GM12878 (cell line): ENCODE measurements at regions not wholly inside any gene's neighbourhood (a gene's known extent, or its start where the extent isn't known, plus 50 kb on each side); places are given as distances from the start of the nearest gene placed in this dataset.

Experiments used
- ATAC-seq: fragments of 200-7000 bp; cut with Tn5 transposase; 3 replicates; pipeline ENCODE4 v1.9.1; 2020; ENCODE audit warnings: mild to moderate bottlenecking, moderate library complexity
- BruUV-seq: library from RNA; stranded (reverse); fragments of 400-500 nt; replicated peaks from 2 replicates; lab custom pipeline; 2021; lab: Mats Ljungman, UMichigan
- CTCF ChIA-PET: fragments of 300-600 bp; sonication (Branson Sonifier 250); formaldehyde crosslinking; extraction: SDS; loops from one replicate; lab custom pipeline; 2021; ENCODE audit warnings: inconsistent platforms; lab: Yijun Ruan, JAX
- POLR2A ChIA-PET: fragments of 350-600 bp; formaldehyde crosslinking; extraction: SDS; loops from one replicate; lab custom pipeline; 2021; ENCODE audit warnings: inconsistent platforms; lab: Charles Lee
- RAD21 ChIA-PET: fragments of 300-600 bp; sonication (Branson Sonifier 250); formaldehyde crosslinking; loops from one replicate; lab custom pipeline; 2023; ENCODE audit warnings: antibody characterized with exemption; ENCODE audit not compliant: unreplicated experiment; lab: Charles Lee
- SMC1A ChIA-PET: fragments of 300-600 bp; sonication (Branson Sonifier 250); formaldehyde crosslinking; loops from one replicate; lab custom pipeline; 2023; ENCODE audit not compliant: unreplicated experiment, uncharacterized antibody; lab: Charles Lee
- DNase-seq: peaks from one replicate; pipeline ENCODE4 v3.0.0-alpha.2; 2011; ENCODE audit warnings: low read depth, low spot score
- FAIRE-seq: peaks from 3 replicates; lab custom pipeline; 2011; peaks lifted over from hg19 to GRCh38; lab: Jason Lieb, UNC
- H2AFZ ChIP-seq: 2 replicates; pipeline ENCODE4 v1.6.0; 2011; ENCODE audit warnings: low read depth, low read length, control low read depth; ENCODE audit not compliant: control insufficient read depth
- H3K27ac ChIP-seq: 2 replicates; pipeline ENCODE4 v1.5.1; 2011; ENCODE audit warnings: control low read depth; ENCODE audit not compliant: control insufficient read depth, insufficient read depth
- H3K27me3 ChIP-seq, 2 experiments: replicated peaks in 1 of 2; 2 replicates each; pipeline versions ENCODE4 v1.6.0 to v1.6.1; 2011; ENCODE audit warnings: low read length in 1 of 2; ENCODE audit not compliant: control insufficient read depth in 2 of 2, insufficient read depth in 2 of 2
- H3K36me3 ChIP-seq, 2 experiments: 2 replicates each; pipeline ENCODE4 v1.5.1; 2011; ENCODE audit warnings: low read length in 1 of 2; ENCODE audit not compliant: control insufficient read depth in 2 of 2, insufficient read depth in 2 of 2
- H3K4me1 ChIP-seq: 2 replicates; pipeline ENCODE4 v1.6.1; 2011; ENCODE audit warnings: mild to moderate bottlenecking, low read length, moderate library complexity, mixed read lengths; ENCODE audit not compliant: control insufficient read depth, insufficient read depth
- H3K4me2 ChIP-seq: 2 replicates; pipeline ENCODE4 v1.6.0; 2011; ENCODE audit warnings: control low read depth; ENCODE audit not compliant: control insufficient read depth, insufficient read depth
- H3K4me3 ChIP-seq: fragments of 200-600 bp; sonication (generic); 2 replicates; pipeline ENCODE4 v1.5.1; 2016
- H3K79me2 ChIP-seq: 2 replicates; pipeline ENCODE4 v1.6.0; 2011; ENCODE audit warnings: low read length; ENCODE audit not compliant: control insufficient read depth, insufficient read depth
- H3K9ac ChIP-seq: 2 replicates; pipeline ENCODE4 v1.8.0; 2011; ENCODE audit warnings: low read length, control low read depth, mixed read lengths; ENCODE audit not compliant: control insufficient read depth, insufficient read depth
- H3K9me3 ChIP-seq: replicated peaks from 3 replicates; pipeline ENCODE4 v1.5.1; 2011; ENCODE audit warnings: mild to moderate bottlenecking, low read length; ENCODE audit not compliant: control insufficient read depth, insufficient read depth
- H4K20me1 ChIP-seq: 2 replicates; pipeline ENCODE4 v1.6.0; 2011; ENCODE audit not compliant: control insufficient read depth, insufficient read depth
- BRCA1 ChIP-seq: IDR thresholded peaks from 2 replicates; pipeline ENCODE4 v1.6.1; 2011; ENCODE audit warnings: low read depth, low read length, improper control_type of control experiment
- NFIC ChIP-seq: IDR thresholded peaks from 2 replicates; pipeline ENCODE4 v1.6.1; 2012; ENCODE audit warnings: low read depth, mild to moderate bottlenecking, inconsistent platforms, low read length, moderate library complexity
- NFYB ChIP-seq: IDR thresholded peaks from 2 replicates; pipeline ENCODE4 v1.6.1; 2011; ENCODE audit warnings: low read depth, mild to moderate bottlenecking, low read length, improper control_type of control experiment, moderate library complexity; ENCODE audit not compliant: insufficient read depth
- PBX3 ChIP-seq: IDR thresholded peaks from 2 replicates; pipeline ENCODE4 v1.6.1; 2011; ENCODE audit warnings: mild to moderate bottlenecking, low read depth, low read length, moderate library complexity; ENCODE audit not compliant: insufficient replicate concordance
- SKIL ChIP-seq: fragments of 450-650 bp; IDR thresholded peaks from 2 replicates; pipeline ENCODE4 v1.6.1; 2017; ENCODE audit warnings: mild to moderate bottlenecking, low read depth, inconsistent platforms; ENCODE audit not compliant: poor library complexity, severe bottlenecking
- TBL1XR1 ChIP-seq: IDR thresholded peaks from 2 replicates; pipeline ENCODE4 v1.6.1; 2012; ENCODE audit warnings: low read depth, low read length, improper control_type of control experiment
- ZNF384 ChIP-seq: IDR thresholded peaks from 2 replicates; pipeline ENCODE4 v1.6.1; 2012; ENCODE audit warnings: low read depth, mild to moderate bottlenecking, low read length, improper control_type of control experiment, borderline replicate concordance
- ZNF687 ChIP-seq: fragments of 450-650 bp; IDR thresholded peaks from 2 replicates; pipeline ENCODE4 v1.6.1; 2017; ENCODE audit warnings: mild to moderate bottlenecking, moderate library complexity
- WGBS: methylation state at CpG from one replicate; pipeline ENCODE4 v1.1.6; 2016; ENCODE audit warnings: low lambda C conversion rate; ENCODE audit not compliant: insufficient replicate concordance, insufficient coverage; ENCODE audit errors: missing lambda C conversion rate; 5-methylcytosine and 5-hydroxymethylcytosine counted together
- in situ Hi-C: fragments of 300-500 bp; cut with MboI; formaldehyde crosslinking; loops from 9 replicates; pipeline ENCODE4 v1.14.3; 2018; ENCODE audit warnings: mixed read lengths
- intact Hi-C: fragments of 100-400 bp; cut with micrococcal nuclease; formaldehyde crosslinking; loops from one replicate; pipeline ENCODE4 v1.14.2; 2022; ENCODE audit not compliant: unreplicated experiment

- no peak overlapping the region for H3K4me2 ChIP-seq
- H2AFZ ChIP-seq: no peak overlapping the region
- no peak overlapping the region for H3K4me3 ChIP-seq
- no peak overlapping the region for H3K27ac ChIP-seq
- ATAC-seq: no peak
- DNase-seq: no peak
- RAD21 ChIA-PET: interaction anchor here (1.5 to 1.6 kb wide), 2 partner anchors 323 to 472 kb away, joined by 3 to 6 read pairs; no protein-coding TSS in a partner anchor
- in situ Hi-C loops: loop anchor here (5.0 kb wide), 1 partner anchor 473 kb away; no protein-coding TSS in a partner anchor
- TF ChIP-seq ZNF384 (no peak), TBL1XR1 (no peak), NFIC (no peak)
- CTCF ChIA-PET: interaction anchor here (0.7 to 4.9 kb wide), 8 partner anchors 10 to 477 kb away, joined by 3 to 33 read pairs (median 4); no protein-coding TSS in a partner anchor
- no peaks in the 10 kb centered on the region for H3K79me2 ChIP-seq
- SMC1A ChIA-PET: interaction anchor here (0.9 to 2.3 kb wide), 5 partner anchors 11 to 471 kb away, joined by 3 to 8 read pairs (median 4); no protein-coding TSS in a partner anchor
- POLR2A ChIA-PET: no interaction called here
- no peaks in the 10 kb centered on the region for H3K27me3 ChIP-seq
- H3K36me3 ChIP-seq: no peaks in the 10 kb centered on the region
- H3K4me1 ChIP-seq: no peaks in the 10 kb centered on the region
- no peak for FAIRE-seq
- no TSS peak for BruUV-seq
- intact Hi-C loops: no loop called here
- no peaks in the 10 kb centered on the region for H3K9me3 ChIP-seq
- 24% methylated on average over 3 of the region's 3 CpGs for WGBS
- H3K9ac ChIP-seq: no peak overlapping the region
- no peaks in the 10 kb centered on the region for H4K20me1 ChIP-seq
Measured at GRCh38 chr6:50600280-50600679, 113.0 kb upstream of the TFAP2D start.

- Histone ChIP-seq H3K27me3 (no peaks in the 10 kb centered on the region), H3K36me3 (no peaks in the 10 kb centered on the region), H3K27ac (no peak overlapping the region), H3K9ac (no peak overlapping the region), H3K4me2 (no peak overlapping the region), H4K20me1 (no peaks in the 10 kb centered on the region), H3K9me3 (no peaks in the 10 kb centered on the region), H2AFZ (no peak overlapping the region), H3K4me1 (no peaks in the 10 kb centered on the region), H3K79me2 (no peaks in the 10 kb centered on the region), H3K4me3 (no peak overlapping the region)
- DNase-seq (no peak), FAIRE-seq (peak; percentile 74), ATAC-seq (0 out of 3 replicates have a peak, but pooled peaks have one; percentile 19)
- SMC1A ChIA-PET: interaction anchor here (1.1 kb wide), 1 partner anchor 334 kb away, joined by 3 read pairs; no protein-coding TSS in a partner anchor
- no TSS peak for BruUV-seq
- CTCF ChIA-PET: interaction anchor here (0.7 to 4.9 kb wide), 7 partner anchors 264 to 479 kb away, joined by 3 to 33 read pairs (median 3); no protein-coding TSS in a partner anchor
- POLR2A ChIA-PET: no interaction called here
- WGBS: 22% methylated on average over 2 of the region's 2 CpGs
- RAD21 ChIA-PET: no interaction called here
- in situ Hi-C loops (loop anchor here (5.0 kb wide), 1 partner anchor 475 kb away; no protein-coding TSS in a partner anchor), intact Hi-C loops (loop anchor here (1.0 to 2.0 kb wide), 3 partner anchors 337 to 473 kb away; no protein-coding TSS in a partner anchor)
- TF ChIP-seq NFYB: no peak
- no peak for TF ChIP-seq BRCA1
- no peak for TF ChIP-seq SKIL
- no peak for TF ChIP-seq ZNF687
- no peak for TF ChIP-seq PBX3
Measured at GRCh38 chr6:50602292-50602691, 111.0 kb upstream of the TFAP2D start.
